ENCODE measurements at regions not wholly inside any gene's neighbourhood (a gene's known extent, or its start where the extent isn't known, plus 50 kb on each side); places are given as distances from the start of the nearest gene placed in this dataset.

- DNase-seq (ENCODE audit: low read depth): no peak
- TF ChIP-seq CTCF (IDR thresholded peaks at IDR 0.05; ENCODE audit: low read depth, low read length) (no peak), MAX (IDR thresholded peaks at IDR 0.05; ENCODE audit: low read depth, low read length) (no peak), MYC (IDR thresholded peaks at IDR 0.05; ENCODE audit: low read depth, low read length) (no peak), POLR2A (IDR thresholded peaks at IDR 0.05; ENCODE audit: extremely low read depth, insufficient read length) (no peak)
Observed at GRCh38 chr18:7319161-7319560, 88.3 kb downstream of the LRRC30 start.

GRCh38 chr18:7321831-7322230 lies 90.9 kb downstream of the LRRC30 start:
- H3K4me3 ChIP-seq (ENCODE audit: low read depth, low read length): no peak overlapping the region
- no peak for DNase-seq (ENCODE audit: low read depth)
- TF ChIP-seq CTCF (IDR thresholded peaks at IDR 0.05; ENCODE audit: low read depth, low read length) (no peak), MAX (IDR thresholded peaks at IDR 0.05; ENCODE audit: low read depth, low read length) (no peak)

More at GRCh38 chr18:7319161-7319560, 88.3 kb downstream of the LRRC30 start:
- no peak overlapping the region for H3K4me3 ChIP-seq (ENCODE audit: low read depth, low read length)

- DNase-seq (ENCODE audit: low read depth): no peak
- no peak overlapping the region for H3K4me3 ChIP-seq (ENCODE audit: low read depth, low read length)
- TF ChIP-seq MAX (IDR thresholded peaks at IDR 0.05; ENCODE audit: low read depth, low read length) (no peak), POLR2A (IDR thresholded peaks at IDR 0.05; ENCODE audit: extremely low read depth, insufficient read length) (no peak), CTCF (IDR thresholded peaks at IDR 0.05; ENCODE audit: low read depth, low read length) (no peak), MYC (IDR thresholded peaks at IDR 0.05; ENCODE audit: low read depth, low read length) (no peak)
Observed at GRCh38 chr18:7322817-7323485, 92.1 kb downstream of the LRRC30 start.

GRCh38 chr18:7325126-7325430 lies 94.2 kb downstream of the LRRC30 start:
- DNase-seq (ENCODE audit: low read depth): no peak

GRCh38 chr18:7329016-7329415 lies 98.1 kb downstream of the LRRC30 start:
- no peak overlapping the region for H3K4me3 ChIP-seq (ENCODE audit: low read depth, low read length)
- DNase-seq (ENCODE audit: low read depth): no peak
- TF ChIP-seq MAX (IDR thresholded peaks at IDR 0.05; ENCODE audit: low read depth, low read length) (no peak), POLR2A (IDR thresholded peaks at IDR 0.05; ENCODE audit: extremely low read depth, insufficient read length) (no peak), CTCF (IDR thresholded peaks at IDR 0.05; ENCODE audit: low read depth, low read length) (no peak), MYC (IDR thresholded peaks at IDR 0.05; ENCODE audit: low read depth, low read length) (no peak)

More at GRCh38 chr18:7325126-7325430, 94.2 kb downstream of the LRRC30 start:
- TF ChIP-seq CTCF (IDR thresholded peaks at IDR 0.05; ENCODE audit: low read depth, low read length): no peak
- TF ChIP-seq POLR2A (IDR thresholded peaks at IDR 0.05; ENCODE audit: extremely low read depth, insufficient read length): no peak
- TF ChIP-seq MAX (IDR thresholded peaks at IDR 0.05; ENCODE audit: low read depth, low read length): no peak
- no peak for TF ChIP-seq MYC (IDR thresholded peaks at IDR 0.05; ENCODE audit: low read depth, low read length)
- H3K4me3 ChIP-seq (ENCODE audit: low read depth, low read length): no peak overlapping the region
